Astrocyte (in vitro differentiated cells and primary cell): ENCODE measurements at regions not wholly inside any gene's neighbourhood (a gene's known extent, or its start where the extent isn't known, plus 50 kb on each side); places are given as distances from the start of the nearest gene placed in this dataset.

Experiments
- DNase-seq: peaks from one replicate; pipeline ENCODE4 v3.0.0-alpha.2; 2010; ENCODE audit warnings: low read depth
- FAIRE-seq: peaks from 2 replicates; lab custom pipeline; 2011; peaks lifted over from hg19 to GRCh38; lab: Jason Lieb, UNC
- H2AFZ ChIP-seq: 2 replicates; pipeline ENCODE4 v1.6.0; 2012; ENCODE audit warnings: low read depth, low read length, inconsistent platforms
- H3K27ac ChIP-seq: 2 replicates; pipeline ENCODE4 v1.5.1; 2011; ENCODE audit warnings: low read depth, low read length, inconsistent platforms
- H3K27me3 ChIP-seq: 2 replicates; pipeline ENCODE4 v1.6.0; 2011; ENCODE audit warnings: low read length, inconsistent platforms; ENCODE audit not compliant: insufficient read depth
- H3K36me3 ChIP-seq: 2 replicates; pipeline ENCODE4 v1.5.1; 2011; ENCODE audit warnings: low read length, inconsistent platforms; ENCODE audit not compliant: insufficient read depth
- H3K4me1 ChIP-seq: 2 replicates; pipeline ENCODE4 v1.5.1; 2011; ENCODE audit warnings: low read length, inconsistent platforms; ENCODE audit not compliant: insufficient read depth
- H3K4me2 ChIP-seq: 2 replicates; pipeline ENCODE4 v1.6.0; 2012; ENCODE audit warnings: low read length, inconsistent platforms
- H3K4me3 ChIP-seq: 2 replicates; pipeline ENCODE4 v1.5.1; 2011; ENCODE audit warnings: low read depth, mild to moderate bottlenecking, low read length, inconsistent platforms; ENCODE audit not compliant: insufficient read depth
- H3K79me2 ChIP-seq: 2 replicates; pipeline ENCODE4 v1.6.0; 2012; ENCODE audit warnings: mild to moderate bottlenecking, low read length, inconsistent platforms; ENCODE audit not compliant: insufficient read depth
- H3K9ac ChIP-seq: 2 replicates; pipeline ENCODE4 v1.6.0; 2012; ENCODE audit warnings: mild to moderate bottlenecking, low read length, inconsistent platforms
- H3K9me3 ChIP-seq: 2 replicates; pipeline ENCODE4 v1.5.1; 2012; ENCODE audit warnings: low read depth, mild to moderate bottlenecking, low read length, inconsistent platforms; ENCODE audit not compliant: insufficient read depth
- H4K20me1 ChIP-seq: 2 replicates; pipeline ENCODE4 v1.6.0; 2012; ENCODE audit warnings: low read length, inconsistent platforms; ENCODE audit not compliant: insufficient read depth
- H3K27ac Mint-ChIP-seq: one replicate; pipeline ENCODE4 v1.8.0; 2021; ENCODE audit warnings: mild to moderate bottlenecking, mixed read lengths; ENCODE audit not compliant: unreplicated experiment
- H3K27me3 Mint-ChIP-seq: one replicate; pipeline ENCODE4 v1.8.0; 2021; ENCODE audit warnings: low read depth, mixed read lengths; ENCODE audit not compliant: unreplicated experiment
- H3K36me3 Mint-ChIP-seq: one replicate; pipeline ENCODE4 v1.8.0; 2021; ENCODE audit warnings: low read depth, mixed read lengths; ENCODE audit not compliant: unreplicated experiment
- H3K4me1 Mint-ChIP-seq: one replicate; pipeline ENCODE4 v1.8.0; 2021; ENCODE audit warnings: low read depth, mixed read lengths; ENCODE audit not compliant: unreplicated experiment
- H3K4me3 Mint-ChIP-seq: one replicate; pipeline ENCODE4 v1.8.0; 2021; ENCODE audit warnings: mild to moderate bottlenecking, moderate library complexity, mixed read lengths; ENCODE audit not compliant: unreplicated experiment
- H3K9me3 Mint-ChIP-seq: one replicate; pipeline ENCODE4 v1.8.0; 2021; ENCODE audit warnings: mild to moderate bottlenecking, mixed read lengths; ENCODE audit not compliant: unreplicated experiment
- CTCF ChIP-seq: IDR thresholded peaks from 2 replicates; pipeline ENCODE4 v1.5.1; 2011; ENCODE audit warnings: low read depth, mild to moderate bottlenecking, inconsistent platforms, low read length, moderate library complexity; ENCODE audit not compliant: insufficient read depth
- EZH2 ChIP-seq: IDR thresholded peaks from 2 replicates; pipeline ENCODE4 v1.6.1; 2012; ENCODE audit warnings: mild to moderate bottlenecking, low read length, inconsistent platforms; ENCODE audit not compliant: insufficient read depth

DNA sequence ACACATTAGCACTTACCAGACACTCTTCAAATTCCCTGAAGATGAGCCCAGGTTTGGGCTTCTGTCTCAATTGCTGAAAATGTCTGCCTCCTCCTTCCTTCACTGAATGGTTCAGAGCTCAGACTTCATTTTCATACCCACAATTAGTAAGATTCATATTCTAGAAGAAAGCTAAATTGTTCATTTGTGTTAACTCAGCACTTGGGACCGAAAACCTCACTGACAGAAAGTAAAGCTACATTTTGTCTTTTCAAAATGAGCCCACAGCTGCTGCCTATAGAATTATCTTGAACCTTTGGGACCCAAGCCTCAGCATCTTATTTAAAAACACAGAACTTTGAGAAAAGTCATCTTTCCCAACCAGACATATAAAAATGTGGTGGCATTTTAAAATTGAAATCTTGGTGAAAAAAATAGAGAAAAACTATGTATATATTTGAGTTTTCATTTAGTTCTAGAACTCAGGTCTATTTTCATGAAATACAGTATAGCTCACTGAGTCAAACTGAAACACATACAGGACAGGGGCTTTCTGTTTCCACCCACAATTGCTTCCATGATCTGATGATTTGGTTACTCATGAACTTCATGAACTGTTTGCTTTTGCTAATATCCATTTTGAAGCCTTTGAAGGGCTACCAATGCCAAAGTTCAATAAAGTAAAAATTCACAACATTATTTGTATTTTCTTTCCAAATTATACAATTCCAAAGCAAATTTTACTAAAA is 119.1 kb upstream of the PFKP start:
- H3K4me3 ChIP-seq, result no peak overlapping the region
- H3K4me1 ChIP-seq, result peaks cover 7% of the 10 kb centered on the region
- H3K79me2 ChIP-seq, result no peaks in the 10 kb centered on the region
- H3K27me3 ChIP-seq, result no peaks in the 10 kb centered on the region
- H3K36me3 ChIP-seq, result no peaks in the 10 kb centered on the region
- no peak overlapping the region for H2AFZ ChIP-seq
- H3K27ac ChIP-seq, result no peak overlapping the region
- FAIRE-seq (no peak), DNase-seq (no peak)
- no peaks in the 10 kb centered on the region for H4K20me1 ChIP-seq
- TF ChIP-seq EZH2 (no peak), CTCF (no peak)
- no peak overlapping the region for H3K4me2 ChIP-seq
- no peaks in the 10 kb centered on the region for H3K36me3 Mint-ChIP-seq
- peaks cover 15% of the 10 kb centered on the region for H3K27me3 Mint-ChIP-seq
- no peak overlapping the region for H3K27ac Mint-ChIP-seq
- peaks cover 7% of the 10 kb centered on the region for H3K4me1 Mint-ChIP-seq
- no peak overlapping the region for H3K9ac ChIP-seq
- no peaks in the 10 kb centered on the region for H3K9me3 Mint-ChIP-seq
- no peak overlapping the region for H3K4me3 Mint-ChIP-seq
- no peaks in the 10 kb centered on the region for H3K9me3 ChIP-seq

DNA sequence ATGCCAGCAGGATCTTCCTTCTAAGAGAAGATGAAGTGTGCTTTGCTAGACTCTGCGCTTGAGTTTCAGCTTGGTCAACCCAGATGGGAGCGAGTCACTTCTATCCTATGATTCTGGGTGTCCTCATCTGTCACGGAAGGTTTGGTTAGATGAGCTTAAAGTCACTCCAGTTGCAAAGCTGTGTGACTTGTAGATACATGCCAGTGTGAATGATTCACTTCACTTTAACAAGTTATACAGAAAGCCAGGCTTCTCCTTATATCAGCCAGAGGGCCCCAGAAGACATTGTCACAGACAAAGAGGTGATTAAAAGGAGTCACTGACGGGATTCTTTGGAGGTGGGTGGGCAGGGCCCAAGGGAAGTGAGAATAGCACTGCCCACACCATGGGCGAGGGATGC is 122.6 kb upstream of the PFKP start:
- TF ChIP-seq EZH2 (no peak), CTCF (no peak)
- H3K27ac Mint-ChIP-seq, result no peak overlapping the region
- no peaks in the 10 kb centered on the region for H3K36me3 Mint-ChIP-seq
- peaks cover 5% of the 10 kb centered on the region for H3K27me3 Mint-ChIP-seq
- no peak for DNase-seq
- H3K4me1 Mint-ChIP-seq, result peaks cover 5% of the 10 kb centered on the region
- Histone ChIP-seq H4K20me1 (no peaks in the 10 kb centered on the region), H3K9me3 (no peaks in the 10 kb centered on the region), H2AFZ (no peak overlapping the region), H3K36me3 (no peaks in the 10 kb centered on the region), H3K9ac (no peak overlapping the region), H3K4me2 (no peak overlapping the region), H3K79me2 (no peaks in the 10 kb centered on the region), H3K4me3 (no peak overlapping the region), H3K4me1 (no peaks in the 10 kb centered on the region), H3K27ac (no peak overlapping the region), H3K27me3 (no peaks in the 10 kb centered on the region)
- H3K4me3 Mint-ChIP-seq, result no peak overlapping the region
- no peak for FAIRE-seq
- H3K9me3 Mint-ChIP-seq, result no peaks in the 10 kb centered on the region

GRCh38 chr10:2943932-2944614 is 123.3 kb upstream of the PFKP start:
- Histone ChIP-seq H3K27ac (no peak overlapping the region), H3K79me2 (no peaks in the 10 kb centered on the region), H2AFZ (no peak overlapping the region), H3K36me3 (no peaks in the 10 kb centered on the region), H3K4me3 (no peak overlapping the region), H3K9ac (no peak overlapping the region), H3K27me3 (no peaks in the 10 kb centered on the region), H3K4me2 (no peak overlapping the region), H3K4me1 (no peaks in the 10 kb centered on the region), H4K20me1 (no peaks in the 10 kb centered on the region), H3K9me3 (no peaks in the 10 kb centered on the region)
- Mint-ChIP-seq H3K36me3 (no peaks in the 10 kb centered on the region), H3K9me3 (no peaks in the 10 kb centered on the region), H3K4me3 (no peak overlapping the region), H3K27ac (no peak overlapping the region), H3K4me1 (peaks cover 3% of the 10 kb centered on the region), H3K27me3 (peaks cover 7% of the 10 kb centered on the region)
- DNase-seq (no peak), FAIRE-seq (no peak)
- TF ChIP-seq CTCF (no peak), EZH2 (no peak)
